Suprapubic skin (tissue), 4 donors: ENCODE measurements at regions not wholly inside any gene's neighbourhood (a gene's known extent, or its start where the extent isn't known, plus 50 kb on each side); places are given as distances from the start of the nearest gene placed in this dataset.

Source experiments
- DNase-seq, 2 donors: peaks; one replicate each; pipeline ENCODE4 v3.0.0-alpha.2; 2019; ENCODE audit warnings: low spot score in 2 of 2
- H3K27ac ChIP-seq: fragments of 200-600 bp; sonication (generic); one replicate; pipeline ENCODE4 v1.5.1; 2019
- H3K27me3 ChIP-seq: fragments of 200-600 bp; sonication (generic); one replicate; pipeline ENCODE4 v1.5.1; 2019
- H3K36me3 ChIP-seq: fragments of 200-600 bp; sonication (generic); one replicate; pipeline ENCODE4 v1.5.1; 2019
- H3K4me1 ChIP-seq: fragments of 200-600 bp; sonication (generic); one replicate; pipeline ENCODE4 v1.5.1; 2019
- H3K4me3 ChIP-seq: fragments of 200-600 bp; sonication (generic); one replicate; pipeline ENCODE4 v1.5.1; 2019; ENCODE audit warnings: mild to moderate bottlenecking
- H3K9me3 ChIP-seq: fragments of 200-600 bp; sonication (generic); one replicate; pipeline ENCODE4 v1.5.1; 2019
- CTCF ChIP-seq, 2 donors: fragments of 200-600 bp in 1 of 2; fragments of 450-650 bp in 1 of 2; sonication (generic) in 1 of 2; IDR thresholded peaks; one replicate each; pipeline ENCODE4 v1.5.1; 2016 to 2019; ENCODE audit warnings: antibody characterized with exemption in 2 of 2, mild to moderate bottlenecking in 1 of 2, moderate library complexity in 1 of 2
- EP300 ChIP-seq: sonication (generic); formaldehyde crosslinking; IDR thresholded peaks from one replicate; pipeline ENCODE4 v1.6.1; 2017; ENCODE audit warnings: antibody characterized with exemption
- POLR2A ChIP-seq, 2 donors: fragments of 450-650 bp; IDR thresholded peaks; one replicate each; pipeline ENCODE4 v1.6.1; 2017; ENCODE audit warnings: antibody characterized with exemption in 2 of 2, mild to moderate bottlenecking in 2 of 2, moderate library complexity in 2 of 2
- POLR2AphosphoS5 ChIP-seq, 3 donors: sonication (generic); formaldehyde crosslinking; IDR thresholded peaks; one replicate each; pipeline ENCODE4 v1.6.1; 2017; ENCODE audit warnings: antibody characterized with exemption in 3 of 3
- WGBS: methylation state at CpG from one replicate; pipeline ENCODE4 v1.1.5; 2018; 5-methylcytosine and 5-hydroxymethylcytosine counted together

- Histone ChIP-seq H3K27me3 (no peaks in the 10 kb centered on the region), H3K4me1 (peaks cover 18% of the 10 kb centered on the region), H3K4me3 (peak overlapping the region; percentile 74), H3K36me3 (no peaks in the 10 kb centered on the region), H3K9me3 (no peaks in the 10 kb centered on the region), H3K27ac (peak overlapping the region; percentile 99)
- 0% methylated on average over 23 of the region's 29 CpGs for WGBS
- peak in 1 of 2 donors; percentile 86 for DNase-seq
- TF ChIP-seq POLR2AphosphoS5 (IDR thresholded peaks at IDR 0.05) (no peak), EP300 (no peak), CTCF (IDR thresholded peaks at IDR 0.05) (no peak), POLR2A (IDR thresholded peaks at IDR 0.05) (no peak)
Measured at GRCh38 chr9:129383019-129383560, 205.0 kb upstream of the IER5L start.

GRCh38 chr9:129382281-129383018 is 204.4 kb upstream of the IER5L start:
- H3K4me3 ChIP-seq = peak overlapping the region; percentile 74
- no peaks in the 10 kb centered on the region for H3K9me3 ChIP-seq
- H3K27ac ChIP-seq = peak overlapping the region; percentile 99
- H3K27me3 ChIP-seq = no peaks in the 10 kb centered on the region
- H3K4me1 ChIP-seq = peaks cover 18% of the 10 kb centered on the region
- 60% methylated on average over 5 of the region's 5 CpGs for WGBS
- TF ChIP-seq CTCF (IDR thresholded peaks at IDR 0.05) = no peak
- TF ChIP-seq POLR2AphosphoS5 (IDR thresholded peaks at IDR 0.05) = no peak
- TF ChIP-seq EP300 = no peak
- TF ChIP-seq POLR2A (IDR thresholded peaks at IDR 0.05) = no peak
- no peaks in the 10 kb centered on the region for H3K36me3 ChIP-seq
- peak in 1 of 2 donors; percentile 64 for DNase-seq

- 94% methylated on average over 12 of the region's 12 CpGs for WGBS
- no peak for TF ChIP-seq POLR2A (IDR thresholded peaks at IDR 0.05)
- no peak for TF ChIP-seq CTCF (IDR thresholded peaks at IDR 0.05)
- TF ChIP-seq EP300 = no peak
- TF ChIP-seq POLR2AphosphoS5 (IDR thresholded peaks at IDR 0.05) = no peak
- H3K4me3 ChIP-seq = no peak overlapping the region
- DNase-seq = peak in 1 of 2 donors; percentile 49
- H3K36me3 ChIP-seq = no peaks in the 10 kb centered on the region
- no peaks in the 10 kb centered on the region for H3K9me3 ChIP-seq
- no peaks in the 10 kb centered on the region for H3K27me3 ChIP-seq
- H3K27ac ChIP-seq = no peak overlapping the region
- H3K4me1 ChIP-seq = peaks cover 18% of the 10 kb centered on the region
Measured at GRCh38 chr9:129381481-129381957, 203.5 kb upstream of the IER5L start.

- 94% methylated on average over 8 of the region's 9 CpGs for WGBS
- H3K4me3 ChIP-seq = no peak overlapping the region
- peaks cover 18% of the 10 kb centered on the region for H3K4me1 ChIP-seq
- no peak overlapping the region for H3K27ac ChIP-seq
- H3K9me3 ChIP-seq = no peaks in the 10 kb centered on the region
- H3K27me3 ChIP-seq = no peaks in the 10 kb centered on the region
- TF ChIP-seq CTCF (IDR thresholded peaks at IDR 0.05) (no peak), EP300 (no peak), POLR2A (IDR thresholded peaks at IDR 0.05) (no peak), POLR2AphosphoS5 (IDR thresholded peaks at IDR 0.05) (no peak)
- H3K36me3 ChIP-seq = no peaks in the 10 kb centered on the region
- peak in 1 of 2 donors; percentile 51 for DNase-seq
Measured at GRCh38 chr9:129380961-129381401, 202.9 kb upstream of the IER5L start.

- H3K9me3 ChIP-seq = no peaks in the 10 kb centered on the region
- H3K27ac ChIP-seq = no peak overlapping the region
- peak in 1 of 2 donors; percentile 44 for DNase-seq
- H3K4me3 ChIP-seq = no peak overlapping the region
- H3K27me3 ChIP-seq = no peaks in the 10 kb centered on the region
- 88% methylated on average over 8 of the region's 8 CpGs for WGBS
- no peaks in the 10 kb centered on the region for H3K36me3 ChIP-seq
- peaks cover 18% of the 10 kb centered on the region for H3K4me1 ChIP-seq
- TF ChIP-seq EP300 (no peak), POLR2A (IDR thresholded peaks at IDR 0.05) (no peak), POLR2AphosphoS5 (IDR thresholded peaks at IDR 0.05) (no peak), CTCF (IDR thresholded peaks at IDR 0.05) (no peak)
Measured at GRCh38 chr9:129379886-129380285, 201.8 kb upstream of the IER5L start.
